Fibroblast of skin of back (primary cell): ENCODE measurements at regions not wholly inside any gene's neighbourhood (a gene's known extent, or its start where the extent isn't known, plus 50 kb on each side); places are given as distances from the start of the nearest gene placed in this dataset.
"Not testable (repeated sequence)": the region's sequence is repeated elsewhere in the genome, so short reads cannot be mapped to it uniquely, and the experiment has no call there.

Experiments
- DNase-seq: peaks from one replicate; pipeline ENCODE4 v3.0.0-alpha.2; 2013

DNA sequence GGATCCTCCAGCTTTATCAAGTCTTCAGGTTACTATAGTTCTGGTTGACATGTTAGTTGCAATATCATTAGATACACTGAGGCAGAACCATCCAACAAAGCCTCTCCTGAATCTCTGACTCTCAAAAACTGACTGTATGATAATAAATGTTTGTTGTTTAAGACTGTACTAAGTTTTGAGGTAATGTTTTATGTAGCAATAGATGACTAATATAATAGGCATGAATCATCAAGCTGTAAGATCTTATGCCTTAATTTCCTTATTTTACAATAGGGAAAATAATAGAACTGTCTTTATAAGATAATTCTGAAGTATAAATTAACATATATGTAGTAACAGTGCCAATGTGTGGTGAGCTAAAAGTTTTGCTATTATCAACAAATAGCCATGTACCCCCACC, 88.9 kb upstream of the TBC1D5 start:
- no peak for DNase-seq

- peak; percentile 89 for DNase-seq
Measured at GRCh38 chr3:17830788-17831187, 88.4 kb upstream of the TBC1D5 start.

DNA sequence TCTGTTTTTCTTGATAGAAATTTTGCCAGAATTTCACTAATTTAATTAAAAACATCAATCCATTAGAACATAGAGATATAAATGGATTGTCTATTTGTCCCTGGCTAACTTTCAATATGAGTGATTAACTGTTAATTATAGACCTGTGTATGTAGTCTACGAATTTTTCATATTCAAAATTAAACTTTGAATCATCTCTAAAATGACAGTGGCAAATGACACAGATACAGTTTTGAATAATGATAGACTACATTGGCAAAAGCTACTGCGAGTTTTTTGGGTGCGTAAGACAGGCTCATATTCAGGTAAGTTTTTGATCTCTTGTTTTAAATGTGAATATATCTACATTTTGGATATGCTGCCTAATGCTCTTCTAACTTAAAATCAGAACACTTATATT, 86.0 kb upstream of the TBC1D5 start:
- DNase-seq = no peak

GRCh38 chr3:17825298-17825697, 82.9 kb upstream of the TBC1D5 start:
- DNase-seq = no peak

- DNase-seq = peak; percentile 38
Measured at GRCh38 chr3:17823816-17824215, 81.4 kb upstream of the TBC1D5 start.

DNA sequence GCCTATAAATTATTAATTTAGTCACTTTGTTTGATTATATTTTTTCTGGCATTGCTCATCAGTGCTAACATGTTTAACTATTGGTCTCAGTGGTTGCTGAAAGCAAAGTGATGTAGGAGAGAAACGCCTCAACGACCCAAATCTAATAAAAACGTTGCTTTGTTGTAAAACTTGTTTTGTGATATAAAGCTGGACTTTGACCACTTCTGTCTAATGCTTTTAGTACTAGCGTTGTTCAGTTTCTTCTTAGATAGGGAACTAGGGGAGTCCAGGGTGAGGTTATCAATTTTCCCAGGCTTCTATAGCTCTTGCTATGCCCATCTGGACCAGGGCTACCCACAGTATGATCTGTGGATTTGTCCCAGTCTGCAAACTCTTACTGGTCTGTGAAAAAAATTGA, 80.6 kb upstream of the TBC1D5 start:
- no peak for DNase-seq

DNA sequence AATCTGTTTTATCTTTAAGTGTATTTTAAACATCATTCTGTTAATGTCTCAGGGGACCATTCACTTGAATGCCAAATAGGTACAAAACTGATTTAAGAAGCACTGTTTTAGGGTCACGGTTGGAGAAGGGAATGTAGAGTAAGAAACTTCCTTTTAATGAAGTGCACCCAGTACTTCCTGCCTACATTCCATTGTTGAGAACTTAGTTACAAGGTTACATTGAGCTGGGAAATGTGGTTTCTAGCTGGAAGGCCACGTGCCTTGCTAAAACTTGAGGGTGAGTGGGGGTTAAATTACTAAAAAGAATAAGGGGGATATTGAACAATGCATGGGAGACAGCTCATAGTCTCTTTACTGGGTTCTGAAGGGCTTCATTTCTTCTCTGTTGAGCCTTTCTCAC, 78.3 kb upstream of the TBC1D5 start:
- no peak for DNase-seq

- no peak for DNase-seq
Measured at GRCh38 chr3:17820275-17820674, 77.8 kb upstream of the TBC1D5 start.

DNA sequence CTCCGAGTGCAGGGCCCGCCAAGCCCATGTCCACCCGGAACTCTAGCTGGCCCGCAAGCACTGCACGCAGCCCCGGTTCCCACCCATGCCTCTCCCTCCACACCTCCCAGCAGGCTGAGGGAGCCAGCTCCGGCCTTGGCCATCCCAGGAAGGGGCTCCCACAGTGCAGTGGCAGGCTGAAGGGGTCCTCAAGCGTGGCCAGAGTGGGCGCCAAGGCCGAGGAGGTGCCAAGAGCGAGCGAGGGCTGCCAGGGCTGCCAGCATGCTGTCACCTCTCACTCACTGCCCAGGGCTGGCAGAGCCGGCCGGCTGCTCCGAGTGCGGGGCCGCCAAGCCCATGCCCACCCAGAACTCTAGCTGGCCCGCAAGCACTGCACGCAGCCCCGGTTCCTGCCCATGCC, 75.5 kb upstream of the TBC1D5 start:
- DNase-seq = not testable (repeated sequence)

DNA sequence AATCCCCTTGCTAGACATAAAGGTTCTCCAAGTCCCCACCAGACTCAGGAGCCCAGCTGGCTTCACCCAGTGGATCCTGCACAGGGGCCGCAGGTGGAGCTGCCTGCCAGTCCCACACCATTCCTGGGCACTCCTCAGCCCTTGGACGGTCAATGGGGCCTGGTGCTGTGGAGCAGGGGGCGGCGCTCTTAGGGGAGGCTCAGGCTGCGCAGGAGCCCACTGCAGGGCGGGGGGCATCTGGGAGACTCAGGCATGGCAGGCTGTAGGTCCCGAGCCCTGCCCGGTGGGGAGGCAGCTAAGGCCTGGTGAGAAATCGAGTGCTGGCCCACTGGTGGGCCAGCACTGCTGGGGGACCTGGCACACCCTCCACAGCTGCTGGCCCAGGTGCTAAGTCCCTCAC, 75.1 kb upstream of the TBC1D5 start:
- DNase-seq = no peak

GRCh38 chr3:17816839-17817238, 74.4 kb upstream of the TBC1D5 start:
- not testable (repeated sequence) for DNase-seq

DNA sequence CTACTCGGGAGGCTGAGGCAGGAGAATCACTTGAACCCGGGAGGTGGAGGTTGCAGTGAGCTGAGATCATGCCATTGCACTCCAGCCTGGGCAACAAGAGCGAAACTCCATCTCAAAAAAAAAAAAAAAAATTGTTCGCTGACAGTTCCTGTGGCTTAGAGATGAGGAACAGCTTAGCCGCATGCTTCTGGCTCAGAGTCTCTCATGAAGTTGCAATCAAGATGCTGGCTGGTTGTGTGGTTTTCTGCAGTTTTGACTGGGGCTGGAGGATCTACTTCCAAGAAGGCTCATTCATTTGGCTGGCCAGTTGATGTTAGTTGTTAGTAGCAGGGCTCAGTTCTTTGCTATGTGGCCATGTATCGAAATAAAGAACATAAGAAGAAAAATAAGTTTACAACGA, 69.9 kb upstream of the TBC1D5 start:
- DNase-seq = not testable (repeated sequence)

DNA sequence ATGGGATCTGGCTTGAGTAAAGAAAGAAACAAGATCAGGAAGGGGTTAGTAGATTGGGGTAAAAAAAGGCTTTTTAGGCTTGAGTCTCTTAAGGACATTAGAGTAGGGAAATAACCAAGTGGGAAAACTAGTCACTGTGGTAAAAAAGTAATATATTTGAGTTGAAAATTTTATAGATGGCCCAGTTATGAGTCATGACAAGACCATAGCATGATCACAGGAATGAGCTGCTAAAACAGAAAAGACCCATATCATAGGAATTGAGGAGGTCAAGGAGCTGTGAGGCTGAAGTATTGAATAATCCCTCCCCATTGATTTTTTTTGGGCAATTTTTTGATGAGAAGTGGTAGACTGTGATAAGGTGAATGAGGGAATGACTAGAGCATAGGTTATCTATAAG, 69.2 kb upstream of the TBC1D5 start:
- peak; percentile 72 for DNase-seq

DNA sequence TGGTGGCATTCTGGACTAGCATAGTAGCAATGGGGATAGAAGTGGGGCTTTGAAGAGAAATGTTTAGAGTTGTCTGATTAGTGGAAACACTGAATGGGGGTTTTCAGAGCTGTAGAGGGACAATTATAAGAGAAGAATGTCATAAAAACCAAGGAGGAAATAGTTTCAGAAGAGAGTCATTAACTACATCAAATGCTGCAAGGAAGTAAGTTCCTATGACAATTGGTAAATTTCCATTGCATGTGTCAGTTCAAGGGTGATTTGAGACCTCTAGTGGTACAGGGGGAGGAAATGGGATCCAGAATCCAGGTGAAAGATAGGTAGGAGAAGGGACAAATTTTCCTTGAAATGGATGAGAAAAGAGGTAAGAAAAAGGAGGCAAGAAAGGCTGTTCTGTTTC, 68.3 kb upstream of the TBC1D5 start:
- DNase-seq = peak; percentile 86

DNA sequence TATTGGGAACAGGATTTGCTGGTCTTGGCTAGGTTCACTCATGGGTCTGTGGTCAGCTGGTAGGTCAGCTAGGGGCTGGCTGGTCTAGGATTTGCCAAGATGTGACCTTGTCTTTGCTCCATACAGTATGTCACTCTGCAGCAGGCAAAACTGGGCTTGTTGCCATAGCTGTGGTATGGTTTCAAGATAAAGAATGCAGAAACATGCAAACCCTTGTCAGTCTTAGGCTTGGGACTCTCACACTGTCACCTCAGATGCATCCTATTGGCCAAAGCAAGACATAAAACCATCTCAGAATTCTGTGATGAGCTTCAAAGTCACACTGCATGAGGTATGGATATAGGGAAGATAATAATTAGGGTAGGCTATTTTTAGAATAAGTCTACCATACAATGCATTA, 66.6 kb upstream of the TBC1D5 start:
- DNase-seq = peak; percentile 82

DNA sequence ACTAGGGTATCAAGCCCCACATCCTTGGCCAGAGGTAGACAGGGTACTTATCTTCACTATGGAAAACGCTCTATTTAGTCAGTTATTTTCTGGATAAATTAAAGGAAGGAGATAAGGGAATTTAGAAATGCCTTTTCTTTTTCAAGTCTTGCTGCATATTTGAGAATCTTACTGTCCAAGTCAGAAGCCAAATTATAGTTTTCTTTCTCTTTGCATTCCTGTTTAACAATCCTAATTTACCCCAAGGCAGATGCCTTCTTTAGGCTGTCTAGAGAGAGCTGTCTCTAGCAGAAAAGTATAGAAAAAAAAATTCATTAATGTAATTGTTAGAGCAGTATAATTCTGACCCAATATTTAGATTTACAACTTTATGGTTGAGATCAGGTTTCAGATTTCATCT, 64.4 kb upstream of the TBC1D5 start:
- DNase-seq = no peak

GRCh38 chr3:17806201-17806600, 63.8 kb upstream of the TBC1D5 start:
- no peak for DNase-seq

DNA sequence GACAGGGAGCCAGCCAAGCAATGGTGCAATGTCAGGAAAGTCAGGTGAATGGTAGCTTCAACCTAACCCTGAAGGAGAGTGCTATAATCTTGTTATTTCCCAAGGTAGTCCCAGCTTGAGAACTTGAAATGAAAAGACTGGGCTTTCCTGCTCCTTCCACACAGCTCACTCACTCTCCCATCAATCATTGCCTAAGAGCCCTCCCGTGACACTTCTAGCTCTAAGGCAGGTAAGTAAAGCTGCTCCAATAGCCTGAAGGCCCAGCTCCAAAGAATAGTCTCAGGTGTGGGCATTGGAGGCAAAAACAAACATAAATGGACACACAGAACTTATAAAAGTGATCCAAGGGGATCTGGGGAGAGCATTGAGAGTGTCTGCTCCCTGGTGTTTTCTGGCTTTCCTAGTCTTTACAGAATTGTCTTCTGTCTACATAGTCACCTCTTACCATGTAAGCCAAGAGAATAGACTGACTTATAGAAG, 63.1 kb upstream of the TBC1D5 start:
- no peak for DNase-seq

DNA sequence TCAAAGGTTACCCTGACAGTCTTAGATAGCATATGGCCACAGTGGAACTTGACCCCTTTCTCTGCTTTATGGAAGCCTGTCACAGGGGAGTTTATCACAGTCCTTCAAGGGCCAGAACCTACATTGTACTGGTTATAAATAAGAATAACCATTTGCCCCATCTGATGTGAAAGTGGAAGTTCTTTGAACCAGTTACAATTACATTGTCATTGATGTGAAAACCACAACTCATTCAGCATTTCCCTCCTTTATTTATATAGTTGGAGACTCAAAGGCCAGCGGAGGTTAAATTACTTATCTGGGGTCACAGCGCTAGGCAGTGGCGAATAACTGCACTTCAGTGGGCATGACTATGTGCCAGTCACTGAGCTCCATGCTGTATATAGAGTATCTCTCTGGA, 60.5 kb upstream of the TBC1D5 start:
- DNase-seq = no peak

DNA sequence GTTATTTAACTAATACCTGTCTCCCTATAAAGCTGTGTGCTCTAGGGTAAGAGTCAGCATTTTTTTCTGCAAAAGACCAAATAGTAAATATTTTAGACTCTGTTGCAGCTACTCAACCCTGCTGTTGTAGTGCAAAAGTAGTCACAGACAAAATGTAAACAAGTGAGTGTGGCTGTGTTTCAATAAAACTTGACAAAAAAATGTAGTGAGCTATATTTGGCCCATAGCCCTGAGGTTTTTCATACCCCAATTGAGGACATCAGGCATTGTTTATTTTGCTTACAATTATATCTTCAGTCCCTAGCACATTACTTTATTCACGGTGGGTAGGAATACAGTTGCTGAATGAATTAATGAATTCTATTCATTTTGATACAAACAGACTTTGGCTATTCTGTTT, 58.7 kb upstream of the TBC1D5 start:
- peak; percentile 29 for DNase-seq

- DNase-seq = peak; percentile 69
Measured at GRCh38 chr3:17800232-17800631, 57.8 kb upstream of the TBC1D5 start.

DNA sequence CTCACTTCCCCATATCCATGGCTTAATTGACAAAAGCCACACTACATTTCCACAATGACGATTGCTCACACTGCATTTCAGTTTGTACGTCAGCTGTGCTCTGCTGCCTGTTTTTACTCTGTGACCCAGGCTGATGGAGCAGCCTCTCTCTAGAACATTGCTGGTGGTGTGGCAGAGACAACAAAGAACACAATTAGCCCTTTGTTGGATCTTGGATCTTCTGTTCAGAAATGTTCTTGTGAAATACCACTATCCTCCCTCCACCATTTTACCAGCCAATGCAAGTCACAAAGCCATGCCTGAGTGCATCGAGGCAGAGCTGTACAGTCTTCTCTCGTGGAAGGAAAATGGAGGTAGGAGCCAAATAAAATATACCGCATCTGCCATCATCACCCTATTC, 56.9 kb upstream of the TBC1D5 start:
- no peak for DNase-seq

DNA sequence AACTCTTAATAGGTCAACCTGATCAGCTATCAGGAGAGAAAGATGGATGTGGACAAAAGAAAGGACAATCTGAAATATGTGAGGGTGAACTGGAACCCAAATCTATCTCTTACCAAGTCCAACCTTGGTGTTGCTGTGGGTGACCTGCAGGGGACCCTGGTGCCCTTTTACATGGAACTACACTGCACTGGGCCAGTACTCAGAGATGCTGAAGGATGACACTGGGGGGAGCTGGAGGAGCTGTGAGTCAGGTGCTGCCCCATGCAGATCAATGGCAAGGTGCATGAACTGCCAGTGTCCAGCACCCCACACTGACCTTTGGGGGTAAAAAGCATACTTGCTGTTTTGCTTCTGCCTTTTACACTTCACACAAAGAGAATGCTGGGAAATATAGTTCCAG, 55.6 kb upstream of the TBC1D5 start:
- DNase-seq = no peak

- DNase-seq = no peak
Measured at GRCh38 chr3:17795711-17796110, 53.3 kb upstream of the TBC1D5 start.

DNA sequence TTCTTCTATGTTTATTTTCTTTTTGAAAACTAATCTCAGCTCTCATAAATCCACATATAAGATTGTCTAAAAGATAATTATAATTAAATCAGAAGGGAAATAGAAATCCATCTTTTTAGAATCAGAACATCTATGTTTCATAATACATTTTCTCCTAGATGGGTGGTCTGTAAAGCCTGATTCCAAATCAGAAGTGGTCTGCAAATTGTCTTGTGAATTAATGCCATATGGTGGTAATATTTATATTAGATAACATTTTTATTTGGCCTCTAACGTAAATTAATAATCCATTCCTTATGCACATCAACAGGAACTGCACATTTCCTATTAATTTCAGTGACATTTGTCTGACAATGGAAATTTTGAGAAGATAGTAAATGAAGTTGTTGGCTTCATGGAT, 52.8 kb upstream of the TBC1D5 start:
- no peak for DNase-seq
